ENCODE measurements at regions not wholly inside any gene's neighbourhood (a gene's known extent, or its start where the extent isn't known, plus 50 kb on each side); places are given as distances from the start of the nearest gene placed in this dataset.

DNA sequence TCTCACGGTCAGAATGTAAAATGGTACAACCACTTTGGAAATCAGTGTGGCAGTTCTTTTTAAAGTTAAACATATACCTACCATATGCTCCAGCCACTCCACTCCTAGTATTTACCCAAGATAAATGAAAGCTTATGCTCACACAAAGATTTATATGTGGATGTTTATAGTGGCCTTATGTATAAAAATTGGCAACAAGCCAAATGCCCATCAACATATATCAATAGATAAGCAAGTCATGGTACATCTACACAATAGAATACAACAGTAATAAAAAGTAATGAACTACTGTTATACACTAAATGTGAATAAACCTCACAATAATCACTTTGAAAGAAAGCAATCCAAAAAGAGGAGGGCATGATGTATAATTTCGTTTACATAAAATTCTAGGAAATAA is 153.5 kb upstream of the LMCD1 start (continued):
- TF ChIP-seq, protein P1, sequence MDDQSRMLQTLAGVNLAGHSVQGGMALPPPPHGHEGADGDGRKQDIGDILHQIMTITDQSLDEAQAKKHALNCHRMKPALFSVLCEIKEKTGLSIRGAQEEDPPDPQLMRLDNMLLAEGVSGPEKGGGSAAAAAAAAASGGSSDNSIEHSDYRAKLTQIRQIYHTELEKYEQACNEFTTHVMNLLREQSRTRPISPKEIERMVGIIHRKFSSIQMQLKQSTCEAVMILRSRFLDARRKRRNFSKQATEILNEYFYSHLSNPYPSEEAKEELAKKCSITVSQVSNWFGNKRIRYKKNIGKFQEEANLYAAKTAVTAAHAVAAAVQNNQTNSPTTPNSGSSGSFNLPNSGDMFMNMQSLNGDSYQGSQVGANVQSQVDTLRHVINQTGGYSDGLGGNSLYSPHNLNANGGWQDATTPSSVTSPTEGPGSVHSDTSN (IDR thresholded peaks at IDR 0.05; ENCODE audit: insufficient replicate concordance, low read depth, low read length), result no peak
- TF ChIP-seq, protein P2, sequence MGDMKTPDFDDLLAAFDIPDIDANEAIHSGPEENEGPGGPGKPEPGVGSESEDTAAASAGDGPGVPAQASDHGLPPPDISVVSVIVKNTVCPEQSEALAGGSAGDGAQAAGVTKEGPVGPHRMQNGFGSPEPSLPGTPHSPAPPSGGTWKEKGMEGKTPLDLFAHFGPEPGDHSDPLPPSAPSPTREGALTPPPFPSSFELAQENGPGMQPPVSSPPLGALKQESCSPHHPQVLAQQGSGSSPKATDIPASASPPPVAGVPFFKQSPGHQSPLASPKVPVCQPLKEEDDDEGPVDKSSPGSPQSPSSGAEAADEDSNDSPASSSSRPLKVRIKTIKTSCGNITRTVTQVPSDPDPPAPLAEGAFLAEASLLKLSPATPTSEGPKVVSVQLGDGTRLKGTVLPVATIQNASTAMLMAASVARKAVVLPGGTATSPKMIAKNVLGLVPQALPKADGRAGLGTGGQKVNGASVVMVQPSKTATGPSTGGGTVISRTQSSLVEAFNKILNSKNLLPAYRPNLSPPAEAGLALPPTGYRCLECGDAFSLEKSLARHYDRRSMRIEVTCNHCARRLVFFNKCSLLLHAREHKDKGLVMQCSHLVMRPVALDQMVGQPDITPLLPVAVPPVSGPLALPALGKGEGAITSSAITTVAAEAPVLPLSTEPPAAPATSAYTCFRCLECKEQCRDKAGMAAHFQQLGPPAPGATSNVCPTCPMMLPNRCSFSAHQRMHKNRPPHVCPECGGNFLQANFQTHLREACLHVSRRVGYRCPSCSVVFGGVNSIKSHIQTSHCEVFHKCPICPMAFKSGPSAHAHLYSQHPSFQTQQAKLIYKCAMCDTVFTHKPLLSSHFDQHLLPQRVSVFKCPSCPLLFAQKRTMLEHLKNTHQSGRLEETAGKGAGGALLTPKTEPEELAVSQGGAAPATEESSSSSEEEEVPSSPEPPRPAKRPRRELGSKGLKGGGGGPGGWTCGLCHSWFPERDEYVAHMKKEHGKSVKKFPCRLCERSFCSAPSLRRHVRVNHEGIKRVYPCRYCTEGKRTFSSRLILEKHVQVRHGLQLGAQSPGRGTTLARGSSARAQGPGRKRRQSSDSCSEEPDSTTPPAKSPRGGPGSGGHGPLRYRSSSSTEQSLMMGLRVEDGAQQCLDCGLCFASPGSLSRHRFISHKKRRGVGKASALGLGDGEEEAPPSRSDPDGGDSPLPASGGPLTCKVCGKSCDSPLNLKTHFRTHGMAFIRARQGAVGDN (IDR thresholded peaks at IDR 0.05), result no peak
- TF ChIP-seq CBFB (IDR thresholded peaks at IDR 0.05; ENCODE audit: low read depth), result no peak
- TF ChIP-seq MEF2A (IDR thresholded peaks at IDR 0.05; ENCODE audit: insufficient read depth, low read depth, low read length), result no peak
- no peak for TF ChIP-seq BCL11A (IDR thresholded peaks at IDR 0.05; ENCODE audit: low read depth, low read length)
- TF ChIP-seq, protein P3, sequence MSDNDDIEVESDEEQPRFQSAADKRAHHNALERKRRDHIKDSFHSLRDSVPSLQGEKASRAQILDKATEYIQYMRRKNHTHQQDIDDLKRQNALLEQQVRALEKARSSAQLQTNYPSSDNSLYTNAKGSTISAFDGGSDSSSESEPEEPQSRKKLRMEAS (IDR thresholded peaks at IDR 0.05; ENCODE audit: low read depth, low read length), result no peak
- TF ChIP-seq HDGF (IDR thresholded peaks at IDR 0.05), result no peak
- TF ChIP-seq DPF2 (IDR thresholded peaks at IDR 0.05), result no peak
- TF ChIP-seq KAT2A (conservative IDR thresholded peaks at IDR 0.05; ENCODE audit: control insufficient read depth, low read depth, low read length), result no peak
- no peak for TF ChIP-seq MTA2 (IDR thresholded peaks at IDR 0.05; ENCODE audit: low read depth)
- TF ChIP-seq, protein P4, sequence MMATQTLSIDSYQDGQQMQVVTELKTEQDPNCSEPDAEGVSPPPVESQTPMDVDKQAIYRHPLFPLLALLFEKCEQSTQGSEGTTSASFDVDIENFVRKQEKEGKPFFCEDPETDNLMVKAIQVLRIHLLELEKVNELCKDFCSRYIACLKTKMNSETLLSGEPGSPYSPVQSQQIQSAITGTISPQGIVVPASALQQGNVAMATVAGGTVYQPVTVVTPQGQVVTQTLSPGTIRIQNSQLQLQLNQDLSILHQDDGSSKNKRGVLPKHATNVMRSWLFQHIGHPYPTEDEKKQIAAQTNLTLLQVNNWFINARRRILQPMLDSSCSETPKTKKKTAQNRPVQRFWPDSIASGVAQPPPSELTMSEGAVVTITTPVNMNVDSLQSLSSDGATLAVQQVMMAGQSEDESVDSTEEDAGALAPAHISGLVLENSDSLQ (IDR thresholded peaks at IDR 0.05), result no peak
